Middle frontal gyrus (tissue), 1 donor: ENCODE measurements at regions not wholly inside any gene's neighbourhood (a gene's known extent, or its start where the extent isn't known, plus 50 kb on each side); places are given as distances from the start of the nearest gene placed in this dataset.

Experiments
- DNase-seq: peaks from one replicate; pipeline ENCODE4 v3.0.0-alpha.2; 2015; ENCODE audit warnings: low spot score; ENCODE audit errors: extremely low spot score

DNA sequence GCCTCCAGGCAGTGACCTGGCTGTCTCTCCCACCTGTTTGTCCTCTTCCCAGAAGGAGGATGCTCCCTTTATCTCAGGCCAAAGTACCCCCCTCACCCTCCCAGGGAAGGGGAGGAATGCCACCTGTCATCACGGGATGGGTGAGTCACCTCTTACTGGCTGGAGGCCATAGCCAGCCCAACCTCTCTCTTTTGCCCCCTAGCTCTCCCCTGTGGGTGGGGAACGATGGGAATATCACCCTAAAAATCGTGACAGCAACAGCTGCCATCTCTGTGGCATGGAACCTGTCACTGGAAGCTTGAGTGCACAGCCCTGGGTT, 137.5 kb upstream of the PTPN1 start:
- no peak for DNase-seq

- DNase-seq, result no peak
Measured at GRCh38 chr20:50373674-50374286, 136.4 kb upstream of the PTPN1 start.

DNA sequence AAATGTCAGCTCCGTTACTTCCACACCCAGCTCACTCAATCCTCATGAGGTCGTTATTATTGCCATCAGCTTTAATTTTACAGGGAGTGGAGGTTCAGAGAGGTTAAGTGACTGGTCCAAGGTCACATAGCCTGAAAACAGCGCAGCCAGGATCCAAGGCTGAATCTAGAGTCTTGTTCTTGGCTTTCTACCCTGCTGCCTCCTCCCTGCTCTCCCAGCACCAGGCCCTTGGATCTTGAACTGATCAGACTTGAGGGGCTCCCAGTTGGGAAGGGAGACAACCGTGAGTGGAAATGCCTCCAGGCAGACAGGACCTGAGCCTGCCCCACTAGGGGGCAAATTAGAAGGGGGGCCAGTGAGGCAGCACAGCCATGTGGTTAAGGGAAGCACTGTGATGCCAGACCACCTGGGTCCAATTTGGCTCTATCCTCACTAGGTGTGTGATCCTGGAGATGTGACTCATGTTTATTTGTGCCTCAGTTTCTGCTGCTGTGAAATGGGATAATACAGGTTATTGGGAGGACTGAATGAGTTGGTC, 135.6 kb upstream of the PTPN1 start:
- no peak for DNase-seq

GRCh38 chr20:50376179-50376887, 133.8 kb upstream of the PTPN1 start:
- DNase-seq, result no peak

- DNase-seq, result no peak
Measured at GRCh38 chr20:50376888-50377459, 133.2 kb upstream of the PTPN1 start.

DNA sequence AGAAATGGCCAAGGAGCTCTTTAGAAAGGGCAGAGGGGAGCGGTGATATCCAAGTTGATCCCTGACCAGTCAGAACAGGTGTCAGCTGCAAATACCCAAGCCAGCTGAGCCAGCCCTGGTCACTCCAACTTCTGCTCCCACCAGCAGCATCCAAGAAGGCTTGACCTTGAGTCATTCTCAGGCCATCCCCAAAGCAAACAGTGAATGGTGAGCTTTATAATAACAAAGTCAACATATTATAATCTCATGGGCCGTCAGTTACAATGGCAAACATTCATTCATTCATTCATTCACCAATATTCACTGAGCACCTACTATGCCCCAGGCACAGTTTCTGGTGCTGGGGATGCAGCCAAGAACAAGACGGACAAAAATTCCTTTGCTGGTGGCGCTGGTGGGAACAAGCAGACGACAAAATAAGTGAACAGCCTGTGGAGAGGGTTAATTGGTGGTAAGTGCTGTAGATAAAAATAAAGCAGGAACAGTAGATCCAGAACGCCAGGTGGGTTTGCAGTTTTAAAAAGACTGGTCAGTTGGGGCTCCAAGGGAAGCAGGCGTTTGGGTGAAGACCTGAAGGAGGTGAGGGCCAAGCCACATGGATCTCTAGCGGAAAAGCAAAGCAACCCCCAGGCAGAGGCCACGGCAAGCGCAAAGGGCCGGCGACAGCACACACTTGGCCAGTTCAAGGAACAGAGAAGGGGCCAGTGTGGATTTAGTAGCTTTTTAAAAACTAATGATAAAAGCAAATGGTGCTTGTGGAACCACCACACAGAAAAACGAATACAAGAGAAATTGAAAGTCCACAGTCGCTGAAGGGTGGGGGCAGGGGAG, 131.8 kb upstream of the PTPN1 start:
- DNase-seq, result no peak

- no peak for DNase-seq
Measured at GRCh38 chr20:50379049-50379990, 130.9 kb upstream of the PTPN1 start.

DNA sequence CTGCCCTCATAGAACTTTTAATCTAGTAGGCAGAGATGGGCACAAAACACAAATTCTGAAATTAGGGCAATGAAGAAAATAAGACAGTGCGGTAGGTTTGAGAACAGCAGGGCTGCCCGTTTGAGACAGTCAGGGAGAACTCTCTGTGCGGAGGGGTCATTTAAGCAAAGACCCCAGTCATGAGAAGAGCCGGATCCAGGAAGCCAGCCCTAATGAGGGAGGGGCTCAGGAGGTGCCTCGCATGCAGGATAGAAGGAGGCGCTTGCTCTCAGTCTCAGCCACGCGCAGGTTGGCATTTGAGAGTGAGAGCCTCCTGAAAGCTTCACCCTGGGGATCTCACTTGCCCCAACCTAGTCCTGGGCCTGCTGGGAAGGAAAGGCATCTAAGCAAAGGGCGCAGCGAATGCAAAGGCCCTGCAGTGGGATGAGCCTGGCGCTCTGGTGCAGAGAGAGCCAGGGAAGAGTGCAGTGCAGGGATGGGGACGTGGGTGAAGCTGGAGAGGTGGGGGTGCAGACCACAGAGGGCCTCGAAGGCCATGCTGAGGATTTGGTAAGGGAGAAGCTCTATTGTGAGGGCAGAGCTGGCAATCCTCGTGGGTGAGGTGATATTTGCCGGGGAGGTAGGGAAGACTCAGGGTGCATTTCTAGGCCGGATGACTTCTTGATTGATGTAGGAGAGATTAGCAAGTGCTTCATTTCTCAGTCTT, 130.0 kb upstream of the PTPN1 start:
- no peak for DNase-seq

DNA sequence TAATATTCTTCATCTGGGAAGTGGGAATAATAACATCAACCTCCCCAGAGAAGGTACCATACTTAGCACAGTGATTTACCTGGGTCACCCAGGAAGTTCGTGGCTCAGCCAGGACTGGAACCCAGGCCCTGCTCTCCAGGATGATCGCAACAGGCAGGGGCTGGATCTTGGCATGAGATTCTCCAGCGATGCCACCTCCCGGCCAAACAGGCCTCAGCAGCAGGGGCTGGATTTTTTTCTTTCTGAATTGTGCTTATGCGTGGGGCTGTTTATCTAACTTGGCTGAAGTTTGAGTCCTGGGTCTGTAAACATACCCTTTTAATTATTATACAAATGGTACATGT, 129.5 kb upstream of the PTPN1 start:
- DNase-seq, result no peak

GRCh38 chr20:50381075-50381732, 129.0 kb upstream of the PTPN1 start:
- no peak for DNase-seq

DNA sequence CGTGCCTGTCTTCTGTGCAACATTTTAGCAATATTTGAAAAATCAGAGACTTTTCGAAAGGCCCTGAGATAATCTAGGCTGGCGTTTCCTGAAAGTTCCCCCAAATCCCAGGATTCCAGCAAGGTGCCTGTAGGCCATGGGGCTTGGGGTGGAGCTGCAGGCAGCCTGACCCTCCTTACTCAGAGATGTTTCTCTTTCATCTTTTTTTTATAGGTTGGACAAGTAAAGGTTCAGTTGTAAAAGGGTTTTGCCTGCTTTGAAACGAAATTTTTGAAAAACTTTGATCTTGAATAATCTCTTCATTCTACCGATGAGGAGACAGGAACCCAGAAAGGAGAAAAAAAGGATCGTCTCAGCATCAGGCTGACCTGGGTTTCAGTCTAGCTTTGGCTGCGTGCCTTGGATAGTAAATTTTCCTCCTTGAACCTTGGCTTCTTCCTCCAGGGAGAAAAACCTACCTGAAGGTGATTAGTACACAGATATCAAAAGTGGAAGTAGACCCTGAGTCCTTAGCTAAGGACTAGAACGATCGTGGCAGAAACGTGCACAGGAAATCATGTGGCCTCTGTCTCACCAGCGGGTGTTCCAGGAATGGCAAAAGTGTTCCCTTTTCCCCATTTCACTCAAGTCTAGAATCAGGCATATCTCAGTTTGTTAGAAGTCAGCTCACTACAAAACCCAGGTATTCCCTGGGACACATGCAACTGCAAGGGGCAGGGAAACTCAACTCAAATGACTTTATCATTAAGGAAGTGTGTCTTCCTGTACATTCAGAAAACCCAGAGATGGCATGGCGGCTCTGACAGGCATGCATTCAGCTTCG, 128.2 kb upstream of the PTPN1 start:
- DNase-seq, result no peak

GRCh38 chr20:50385733-50386640, 124.2 kb upstream of the PTPN1 start:
- DNase-seq, result no peak

DNA sequence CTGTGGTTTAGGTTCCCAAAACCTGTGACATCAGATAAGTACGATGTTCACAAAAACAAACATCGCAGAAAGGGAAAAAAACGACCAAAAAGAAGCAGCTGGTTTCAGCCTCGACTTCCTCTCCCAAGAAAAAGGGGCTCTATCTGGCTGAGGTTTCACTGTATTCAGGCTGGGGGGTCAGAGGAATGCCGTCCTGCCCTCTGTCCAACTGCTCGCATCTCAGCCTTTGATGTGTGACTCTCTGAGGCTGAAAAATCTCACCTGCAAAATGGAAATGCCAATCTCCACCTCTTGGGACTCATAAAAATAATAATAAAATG, 123.6 kb upstream of the PTPN1 start:
- DNase-seq, result no peak

- DNase-seq, result no peak
Measured at GRCh38 chr20:50387218-50387995, 122.8 kb upstream of the PTPN1 start.

GRCh38 chr20:50387996-50388332, 122.2 kb upstream of the PTPN1 start:
- DNase-seq, result no peak

DNA sequence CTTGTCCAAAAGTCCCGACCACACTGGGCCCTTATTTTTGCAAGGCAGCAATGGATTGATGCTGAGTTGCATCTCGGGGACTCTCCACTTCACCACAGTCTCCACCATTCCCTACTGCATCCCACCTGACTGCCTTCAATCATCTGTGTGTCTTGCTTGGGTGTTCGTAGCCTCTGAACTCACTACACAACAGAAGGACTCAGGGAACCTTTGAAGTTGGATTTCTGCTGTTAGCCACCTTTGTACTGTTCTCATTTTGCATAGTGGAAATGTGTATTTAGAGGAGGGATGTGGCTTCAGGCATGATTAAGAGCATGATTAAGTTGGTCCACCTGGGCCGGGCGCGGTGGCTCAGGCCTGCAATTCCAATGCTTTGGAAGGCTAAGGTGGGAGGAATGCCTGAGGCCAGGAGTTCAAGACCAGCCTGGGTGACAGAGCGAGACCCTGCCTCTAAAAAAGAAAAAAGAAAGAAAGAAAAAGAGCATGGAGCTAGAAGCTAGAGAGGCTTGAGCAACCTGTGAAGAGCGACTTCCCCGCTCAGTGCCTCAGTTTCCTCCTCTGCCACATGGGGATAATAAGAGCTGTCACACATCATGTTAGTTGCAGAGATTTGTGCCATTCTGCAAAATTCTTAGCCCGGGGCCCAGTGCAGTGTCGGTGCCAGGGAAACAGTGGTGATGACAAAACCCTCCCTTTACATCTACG, 121.3 kb upstream of the PTPN1 start:
- no peak for DNase-seq

DNA sequence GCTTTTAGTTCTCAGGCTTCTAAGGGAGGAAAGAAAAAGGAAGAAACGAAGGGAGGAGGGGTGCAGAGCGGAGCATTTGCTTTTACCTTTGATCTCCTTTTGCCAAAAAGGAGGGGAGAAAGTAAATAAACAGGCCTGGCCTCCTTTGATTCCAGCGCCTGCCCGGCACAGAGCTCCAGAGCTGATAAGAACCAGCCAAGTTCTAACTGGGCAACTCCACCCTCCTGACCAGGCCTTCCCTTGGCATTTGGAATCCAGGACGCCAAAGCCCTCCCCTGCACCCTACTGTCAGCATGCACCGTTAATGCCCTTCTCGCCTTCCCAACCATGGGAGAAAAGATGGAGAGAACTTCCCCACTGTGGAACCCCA, 120.8 kb upstream of the PTPN1 start:
- DNase-seq, result no peak
